K562 (cell line): ENCODE measurements at regions not wholly inside any gene's neighbourhood (a gene's known extent, or its start where the extent isn't known, plus 50 kb on each side); places are given as distances from the start of the nearest gene placed in this dataset.

Experiments
- ATAC-seq: fragments of 200-7000 bp; cut with Tn5 transposase; 3 replicates; pipeline ENCODE4 v1.9.1; 2020; ENCODE audit warnings: moderate library complexity
- BruUV-seq: library from RNA; stranded (reverse); fragments of 400-500 nt; replicated peaks from 2 replicates; lab custom pipeline; 2021; lab: Mats Ljungman, UMichigan
- CTCF ChIA-PET: fragments of 300-600 bp; formaldehyde crosslinking; extraction: SDS; loops from one replicate; lab custom pipeline; 2021; ENCODE audit warnings: low intra/inter-chr PET ratio; lab: Yijun Ruan, JAX
- POLR2A ChIA-PET: fragments of 300-600, 350-650 bp; sonication (Branson Sonifier 250); formaldehyde crosslinking; extraction: SDS; loops from one replicate; lab custom pipeline; 2021; ENCODE audit warnings: antibody characterized with exemption, inconsistent platforms; lab: Yijun Ruan, JAX
- DNase-seq, 4 experiments: peaks; one replicate each; pipeline versions ENCODE4 v3.0.0 to v3.0.0-alpha.2; 2011 to 2018; ENCODE audit warnings: low spot score in 3 of 4, mixed read lengths in 3 of 4; ENCODE audit errors: extremely low read depth in 1 of 4
- FAIRE-seq: peaks from 2 replicates; lab custom pipeline; 2011; peaks lifted over from hg19 to GRCh38; lab: Jason Lieb, UNC
- H2AFZ ChIP-seq: 2 replicates; pipeline ENCODE4 v1.6.0; 2011; ENCODE audit warnings: low read depth, low read length, control low read depth, inconsistent platforms
- H3K27ac ChIP-seq: fragments of 200-600 bp; 3 replicates; pipeline ENCODE4 v1.8.0; 2011; ENCODE audit warnings: low read depth, mild to moderate bottlenecking, control low read depth, inconsistent platforms, low read length, moderate library complexity, mixed read lengths; ENCODE audit errors: extremely low read depth
- H3K27me3 ChIP-seq, 2 experiments: fragments of 300-600 bp in 1 of 2; 2 replicates in 1 of 2; 3 replicates in 1 of 2; pipeline versions ENCODE4 v1.6.0 to v1.8.0; 2011; ENCODE audit warnings: inconsistent platforms in 2 of 2, low read length in 2 of 2, mild to moderate bottlenecking in 1 of 2, mixed read lengths in 1 of 2, moderate library complexity in 1 of 2; ENCODE audit not compliant: control insufficient read depth in 2 of 2, insufficient read depth in 2 of 2
- H3K36me3 ChIP-seq: fragments of 300-600 bp; 3 replicates; pipeline ENCODE4 v1.8.0; 2011; ENCODE audit warnings: mild to moderate bottlenecking, low read length, inconsistent platforms; ENCODE audit not compliant: control insufficient read depth, insufficient read depth
- H3K4me1 ChIP-seq, 2 experiments: fragments of 200-600 bp in 1 of 2; replicated peaks in 1 of 2; 2 replicates in 1 of 2; 3 replicates in 1 of 2; pipeline versions ENCODE4 v1.5.1 to v1.8.0; 2011; ENCODE audit warnings: inconsistent platforms in 2 of 2, low read length in 2 of 2, mild to moderate bottlenecking in 1 of 2, mixed read lengths in 1 of 2, moderate library complexity in 1 of 2; ENCODE audit not compliant: control insufficient read depth in 2 of 2, insufficient read depth in 2 of 2
- H3K4me2 ChIP-seq: 2 replicates; pipeline ENCODE4 v1.6.1; 2011; ENCODE audit warnings: low read length, control low read depth, inconsistent platforms, mixed read lengths; ENCODE audit not compliant: insufficient read depth
- H3K4me3 ChIP-seq: fragments of 200-600 bp; sonication (generic), shearing (Covaris generic); 2 replicates; pipeline ENCODE4 v1.5.1; 2016; ENCODE audit warnings: control low read depth, inconsistent platforms
- H3K79me2 ChIP-seq: fragments of 200-600 bp; 3 replicates; pipeline ENCODE4 v1.8.0; 2011; ENCODE audit warnings: low read length, inconsistent platforms; ENCODE audit not compliant: control insufficient read depth, insufficient read depth
- H3K9ac ChIP-seq, 2 experiments: 2 replicates each; pipeline versions ENCODE4 v1.6.0 to v1.6.1; 2011; ENCODE audit warnings: low read depth in 2 of 2, low read length in 2 of 2, control low read depth in 1 of 2, inconsistent platforms in 1 of 2, mild to moderate bottlenecking in 1 of 2, mixed read lengths in 1 of 2; ENCODE audit not compliant: insufficient read depth in 1 of 2
- H3K9me1 ChIP-seq: one replicate; pipeline ENCODE4 v1.6.0; 2011; ENCODE audit warnings: inconsistent platforms, mild to moderate bottlenecking, low read length, moderate library complexity; ENCODE audit not compliant: control insufficient read depth, insufficient read depth
- H3K9me3 ChIP-seq: replicated peaks from 2 replicates; pipeline ENCODE4 v1.5.1; 2011; ENCODE audit warnings: low read depth, low read length, inconsistent platforms; ENCODE audit not compliant: control insufficient read depth, insufficient read depth
- H4K20me1 ChIP-seq: replicated peaks from 2 replicates; pipeline ENCODE4 v1.6.1; 2011; ENCODE audit warnings: low read length, inconsistent platforms, mixed read lengths; ENCODE audit not compliant: control insufficient read depth, insufficient read depth
- C11orf30 ChIP-seq: fragments of 450-650 bp; IDR thresholded peaks from 2 replicates; pipeline ENCODE4 v1.6.1; 2016; ENCODE audit warnings: low read depth, mild to moderate bottlenecking
- HCFC1 ChIP-seq: IDR thresholded peaks from 2 replicates; pipeline ENCODE4 v1.6.1; 2012; ENCODE audit warnings: low read depth, low read length, improper control_type of control experiment
- KDM4B ChIP-seq, 2 experiments: fragments of 450-650 bp in 1 of 2; sonication (generic) in 1 of 2; IDR thresholded peaks; 2 replicates each; pipeline ENCODE4 v1.6.1; 2016 to 2017; ENCODE audit warnings: borderline replicate concordance in 2 of 2, antibody characterized with exemption in 1 of 2, low read depth in 1 of 2, mild to moderate bottlenecking in 1 of 2
- ZNF354B ChIP-seq: fragments of 250-450 bp; sonication (Bioruptor Pico); IDR thresholded peaks from 2 replicates; pipeline ENCODE4 v1.4.0; 2020
- WGBS: fragments of 100-300 bp; shearing (Covaris generic); methylation state at CpG from one replicate; pipeline ENCODE4 v1.1.6; 2016; ENCODE audit warnings: low coverage, mixed read lengths; ENCODE audit not compliant: insufficient coverage; ENCODE audit errors: missing lambda C conversion rate; 5-methylcytosine and 5-hydroxymethylcytosine counted together
- in situ Hi-C: fragments of 300-500 bp; cut with MboI; formaldehyde crosslinking; loops from 4 replicates; pipeline ENCODE4 v1.15.0; 2018; ENCODE audit warnings: inconsistent platforms, mixed read lengths
- intact Hi-C: fragments of 100-400 bp; cut with micrococcal nuclease; formaldehyde crosslinking; loops from 2 replicates; pipeline ENCODE4 v1.14.2; 2022
- TF ChIP-seq, protein P1 (sequence below): fragments of 250-450 bp; sonication (Bioruptor Pico); IDR thresholded peaks from 2 replicates; pipeline ENCODE4 v1.8.0; 2021; ENCODE audit warnings: borderline replicate concordance, mild to moderate bottlenecking, moderate library complexity; ENCODE audit not compliant: poor library complexity, severe bottlenecking

DNA sequence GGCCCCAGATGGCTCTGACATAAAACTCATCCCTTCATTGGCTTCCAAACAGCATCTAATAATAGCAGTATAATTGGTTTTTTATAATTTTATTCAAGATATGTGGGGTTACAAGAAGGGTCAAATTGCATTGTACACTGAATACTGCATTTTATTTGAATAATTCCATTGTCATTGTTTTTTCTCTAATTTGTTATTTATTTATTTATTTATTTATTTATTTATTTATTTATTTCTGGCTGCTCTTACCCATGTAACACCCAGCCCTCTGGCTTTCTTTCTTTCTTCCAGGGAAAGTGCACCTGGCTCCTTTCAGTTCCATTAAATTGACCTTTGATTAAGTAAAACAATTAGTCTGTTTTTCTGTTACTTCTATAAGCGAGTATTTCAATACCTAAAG, 210.1 kb downstream of the CDH9 start:
- ChIA-PET CTCF (no interaction called here), POLR2A (no interaction called here)
- Histone ChIP-seq H3K9me3 (no peaks in the 10 kb centered on the region; the same call in 1 of the 2 replicates), H3K4me2 (no peak overlapping the region), H3K4me1 (no peaks in the 10 kb centered on the region), H3K27me3 (no peaks in the 10 kb centered on the region), H4K20me1 (no peaks in the 10 kb centered on the region), H3K4me3 (no peak overlapping the region), H3K27ac (no peak overlapping the region), H3K79me2 (no peaks in the 10 kb centered on the region), H3K9ac (no peak overlapping the region), H2AFZ (no peak overlapping the region), H3K9me1 (no peaks in the 10 kb centered on the region), H3K36me3 (no peaks in the 10 kb centered on the region)
- in situ Hi-C loops (no loop called here), intact Hi-C loops (no loop called here)
- ATAC-seq, result no peak
- 0% methylated on average over 1 of the region's 1 CpG for WGBS
- DNase-seq, result no peak
- no peak for TF ChIP-seq KDM4B (IDR thresholded peaks at IDR 0.05; ENCODE audit: borderline replicate concordance in 2 of 2, low read depth in 1 of 2)
- TF ChIP-seq, protein P1, sequence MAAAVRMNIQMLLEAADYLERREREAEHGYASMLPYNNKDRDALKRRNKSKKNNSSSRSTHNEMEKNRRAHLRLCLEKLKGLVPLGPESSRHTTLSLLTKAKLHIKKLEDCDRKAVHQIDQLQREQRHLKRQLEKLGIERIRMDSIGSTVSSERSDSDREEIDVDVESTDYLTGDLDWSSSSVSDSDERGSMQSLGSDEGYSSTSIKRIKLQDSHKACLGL (CRISPR knock-in tag), result no peak
- no peak for TF ChIP-seq HCFC1
- no peak for TF ChIP-seq C11orf30
- no peak for TF ChIP-seq ZNF354B (CRISPR knock-in tag)
- FAIRE-seq, result no peak
- no TSS peak for BruUV-seq

DNA sequence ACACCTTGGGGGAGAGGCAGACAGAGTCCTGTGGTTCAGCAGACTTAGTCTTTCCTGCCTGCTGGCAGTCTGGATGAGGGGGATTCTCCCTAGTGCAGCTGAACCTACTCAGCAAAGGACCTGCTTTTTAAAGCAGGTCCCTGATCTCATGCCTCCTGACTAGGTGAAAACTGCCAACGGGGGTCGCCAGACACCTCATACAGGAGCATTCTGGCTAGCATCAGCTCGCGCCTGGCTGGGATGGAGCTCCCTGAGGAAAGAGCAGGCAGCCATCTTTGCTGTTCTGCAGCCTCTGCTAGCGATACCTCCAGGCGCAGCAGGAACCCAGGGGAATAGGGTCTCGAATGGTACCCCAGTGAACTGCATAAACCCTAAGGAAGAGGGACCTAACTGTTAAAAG, 225.2 kb downstream of the CDH9 start:
- ATAC-seq (no peak), FAIRE-seq (no peak), DNase-seq (no peak)
- Histone ChIP-seq H3K4me3 (no peak overlapping the region), H3K27me3 (no peaks in the 10 kb centered on the region), H3K79me2 (no peaks in the 10 kb centered on the region), H3K36me3 (no peaks in the 10 kb centered on the region), H3K27ac (no peak overlapping the region), H3K9me1 (no peaks in the 10 kb centered on the region), H3K4me2 (no peak overlapping the region), H3K9me3 (no peaks in the 10 kb centered on the region), H4K20me1 (no peaks in the 10 kb centered on the region), H3K9ac (no peak overlapping the region), H2AFZ (no peak overlapping the region), H3K4me1 (no peaks in the 10 kb centered on the region)
- CTCF ChIA-PET, result no interaction called here
- no TSS peak for BruUV-seq
- 2% methylated on average over 7 of the region's 7 CpGs for WGBS
- intact Hi-C loops (no loop called here), in situ Hi-C loops (no loop called here)
- POLR2A ChIA-PET, result interaction anchor here (0.6 kb wide), 1 partner anchor 18 kb away, joined by 4 read pairs; no protein-coding TSS in a partner anchor
